ENCODE measurements at regions not wholly inside any gene's neighbourhood (a gene's known extent, or its start where the extent isn't known, plus 50 kb on each side); places are given as distances from the start of the nearest gene placed in this dataset.

DNA sequence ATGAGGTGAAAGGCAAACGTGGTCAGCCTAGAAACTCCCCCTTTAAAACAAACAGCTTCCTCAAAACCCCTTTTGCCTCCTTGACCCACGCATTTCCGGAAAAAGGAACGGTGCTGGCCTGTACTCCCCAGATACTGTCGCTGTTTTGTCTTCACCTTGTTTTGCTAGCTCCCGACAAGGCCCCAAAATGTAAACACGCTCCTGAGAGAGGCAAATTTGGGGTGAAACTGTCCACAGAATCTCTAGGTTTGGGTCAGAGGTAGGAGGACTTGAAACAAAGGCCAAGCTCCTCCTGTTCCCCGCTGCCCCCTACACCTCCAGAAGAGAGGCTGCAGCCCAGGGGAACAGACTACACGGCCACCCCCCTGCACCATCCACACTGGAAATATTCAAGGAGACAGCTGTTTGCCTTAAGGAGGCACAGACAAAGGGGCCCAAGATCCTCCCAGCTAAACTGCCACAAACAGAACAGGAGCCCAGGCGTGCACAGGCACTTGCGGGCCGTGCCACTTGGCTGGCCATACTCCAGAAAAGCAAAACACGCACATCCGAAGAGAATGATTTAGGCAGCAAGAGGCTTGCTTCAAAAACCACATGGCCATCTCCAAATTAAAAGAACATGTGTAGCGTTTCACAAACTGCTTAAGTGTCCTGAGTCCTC is 160.5 kb upstream of the GRK3 start:
- Histone ChIP-seq H3K27ac (ENCODE audit: low read depth, low read length) (peak overlapping the region; percentile 73; the same call in 1 of the 2 replicates), H3K27me3 (ENCODE audit: insufficient read depth, low read length) (no peaks in the 10 kb centered on the region), H3K9ac (ENCODE audit: low read length) (peak overlapping the region; percentile 70), H2AFZ (ENCODE audit: low read depth, low read length, poor library complexity, severe bottlenecking) (no peak overlapping the region), H3K9me3 (ENCODE audit: control insufficient read depth in 1 of 2, insufficient read depth in 1 of 2, low read depth in 1 of 2, low read length in 2 of 2) (no peaks in the 10 kb centered on the region), H3K9me2 (ENCODE audit: insufficient read depth) (no peaks in the 10 kb centered on the region), H3K4me3 (replicated peaks in 1 of 2; ENCODE audit: low read depth in 1 of 2, low read length in 2 of 2) (peak overlapping the region; percentile 64 to 73), H3K36me3 (ENCODE audit: control insufficient read depth in 1 of 2, insufficient read depth in 2 of 2, low read length in 2 of 2) (no peaks in the 10 kb centered on the region), H4K20me1 (ENCODE audit: insufficient read depth) (peaks cover 8% of the 10 kb centered on the region; the same call in 1 of the 2 replicates), H3K4me2 (ENCODE audit: low read length) (peak overlapping the region; percentile 96), H3K4me1 (ENCODE audit: control insufficient read depth in 1 of 2, insufficient read depth in 2 of 2, low read length in 2 of 2) (peaks cover 50 to 59% of the 10 kb centered on the region in 2 experiments), H3K79me2 (ENCODE audit: insufficient read depth, low read length) (peaks cover 52% of the 10 kb centered on the region)
- BruUV-seq (replicated peaks), result TSS peak; percentile 65
- ChIA-PET CTCF (no interaction called here), RAD21 (ENCODE audit: low non-redundant PET in 1 of 2, low total read pairs in 2 of 2, uncharacterized antibody in 2 of 2, unreplicated experiment in 2 of 2) (interaction anchor here in 1 of 2 experiments (0.6 kb wide), 1 partner anchor 216 kb away, joined by 4 read pairs; no protein-coding TSS in a partner anchor), POLR2A (interaction anchor here (0.8 kb wide), 1 partner anchor 9 kb away, joined by 3 read pairs; no protein-coding TSS in a partner anchor)
- DNase-seq (ENCODE audit: low read depth, low spot score), result no peak
- intact Hi-C loops (cut with micrococcal nuclease), result no loop called here
- TF ChIP-seq POLR2A (IDR thresholded peaks at IDR 0.05; ENCODE audit: borderline replicate concordance, extremely low read depth, insufficient read depth, insufficient read length), result no peak
- TF ChIP-seq, protein P1, sequence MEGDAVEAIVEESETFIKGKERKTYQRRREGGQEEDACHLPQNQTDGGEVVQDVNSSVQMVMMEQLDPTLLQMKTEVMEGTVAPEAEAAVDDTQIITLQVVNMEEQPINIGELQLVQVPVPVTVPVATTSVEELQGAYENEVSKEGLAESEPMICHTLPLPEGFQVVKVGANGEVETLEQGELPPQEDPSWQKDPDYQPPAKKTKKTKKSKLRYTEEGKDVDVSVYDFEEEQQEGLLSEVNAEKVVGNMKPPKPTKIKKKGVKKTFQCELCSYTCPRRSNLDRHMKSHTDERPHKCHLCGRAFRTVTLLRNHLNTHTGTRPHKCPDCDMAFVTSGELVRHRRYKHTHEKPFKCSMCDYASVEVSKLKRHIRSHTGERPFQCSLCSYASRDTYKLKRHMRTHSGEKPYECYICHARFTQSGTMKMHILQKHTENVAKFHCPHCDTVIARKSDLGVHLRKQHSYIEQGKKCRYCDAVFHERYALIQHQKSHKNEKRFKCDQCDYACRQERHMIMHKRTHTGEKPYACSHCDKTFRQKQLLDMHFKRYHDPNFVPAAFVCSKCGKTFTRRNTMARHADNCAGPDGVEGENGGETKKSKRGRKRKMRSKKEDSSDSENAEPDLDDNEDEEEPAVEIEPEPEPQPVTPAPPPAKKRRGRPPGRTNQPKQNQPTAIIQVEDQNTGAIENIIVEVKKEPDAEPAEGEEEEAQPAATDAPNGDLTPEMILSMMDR (IDR thresholded peaks at IDR 0.05 in 2 of 3, conservative IDR thresholded peaks at IDR 0.05 in 1 of 3; ENCODE audit: borderline replicate concordance in 1 of 3, insufficient read depth in 1 of 3, low read depth in 2 of 3, low read length in 2 of 3), result 0 out of 6 replicates have a peak, but pooled peaks of 2 of the 3 experiments have one; percentile 13 to 20
- no peak for ATAC-seq

DNA sequence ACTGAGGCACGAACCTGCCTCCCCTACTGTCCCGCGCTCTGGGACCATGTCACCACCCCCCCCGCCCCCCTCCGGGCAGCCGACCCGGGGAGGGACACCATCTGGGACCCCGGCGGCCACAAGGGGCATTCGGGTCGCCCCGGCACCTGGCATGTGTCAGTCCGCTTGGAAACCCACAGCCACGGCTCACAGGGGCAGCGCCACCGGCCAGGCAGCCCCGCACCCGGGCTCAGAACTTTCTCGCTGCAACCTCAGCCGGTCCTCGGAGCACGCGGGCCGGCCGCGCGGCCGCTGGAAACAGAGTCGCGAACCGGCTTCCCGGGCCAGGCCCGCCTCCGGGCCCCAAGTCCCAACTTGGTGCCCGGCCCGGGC is 159.9 kb upstream of the GRK3 start:
- Histone ChIP-seq H3K27ac (ENCODE audit: low read depth, low read length) (peak overlapping the region; percentile 73; the same call in 1 of the 2 replicates), H4K20me1 (ENCODE audit: insufficient read depth) (peaks cover 8% of the 10 kb centered on the region; the same call in 1 of the 2 replicates), H3K4me2 (ENCODE audit: low read length) (peak overlapping the region; percentile 96), H3K79me2 (ENCODE audit: insufficient read depth, low read length) (peaks cover 47% of the 10 kb centered on the region), H3K9ac (ENCODE audit: low read length) (peak overlapping the region; percentile 70), H2AFZ (ENCODE audit: low read depth, low read length, poor library complexity, severe bottlenecking) (no peak overlapping the region), H3K36me3 (ENCODE audit: control insufficient read depth in 1 of 2, insufficient read depth in 2 of 2, low read length in 2 of 2) (no peaks in the 10 kb centered on the region), H3K27me3 (ENCODE audit: insufficient read depth, low read length) (no peaks in the 10 kb centered on the region), H3K4me3 (replicated peaks in 1 of 2; ENCODE audit: low read depth in 1 of 2, low read length in 2 of 2) (peak overlapping the region; percentile 64 to 73), H3K4me1 (ENCODE audit: control insufficient read depth in 1 of 2, insufficient read depth in 2 of 2, low read length in 2 of 2) (peaks cover 45 to 56% of the 10 kb centered on the region in 2 experiments), H3K9me3 (ENCODE audit: control insufficient read depth in 1 of 2, insufficient read depth in 1 of 2, low read depth in 1 of 2, low read length in 2 of 2) (no peaks in the 10 kb centered on the region), H3K9me2 (ENCODE audit: insufficient read depth) (no peaks in the 10 kb centered on the region)
- ATAC-seq, result no peak
- CTCF ChIA-PET, result no interaction called here
- POLR2A ChIA-PET, result no interaction called here
- no TSS peak for BruUV-seq (replicated peaks)
- DNase-seq (ENCODE audit: low read depth, low spot score), result no peak
- RAD21 ChIA-PET (ENCODE audit: low non-redundant PET in 1 of 2, low total read pairs in 2 of 2, uncharacterized antibody in 2 of 2, unreplicated experiment in 2 of 2), result no interaction called here
- intact Hi-C loops (cut with micrococcal nuclease), result no loop called here
- TF ChIP-seq ZBTB33 (IDR thresholded peaks at IDR 0.05; ENCODE audit: extremely low read depth, insufficient replicate concordance, low read length) (no peak), SIN3A (IDR thresholded peaks at IDR 0.05; ENCODE audit: low read depth) (no peak), SRF (IDR thresholded peaks at IDR 0.05; ENCODE audit: low read depth) (no peak), ATF3 (IDR thresholded peaks at IDR 0.05) (no peak), ZFX (IDR thresholded peaks at IDR 0.05) (no peak), ZNF274 (IDR thresholded peaks at IDR 0.05; ENCODE audit: low read depth, low read length) (no peak), EGR1 (IDR thresholded peaks at IDR 0.05; ENCODE audit: low read depth) (no peak), YY1 (IDR thresholded peaks at IDR 0.05; ENCODE audit: extremely low read depth, insufficient replicate concordance, low read depth, low read length) (no peak), POLR2AphosphoS5 (IDR thresholded peaks at IDR 0.05; ENCODE audit: low read depth, low read length) (no peak), CBX3 (IDR thresholded peaks at IDR 0.05; ENCODE audit: low read depth) (no peak)
- TF ChIP-seq, protein P1 (IDR thresholded peaks at IDR 0.05 in 2 of 3, conservative IDR thresholded peaks at IDR 0.05 in 1 of 3; ENCODE audit: borderline replicate concordance in 1 of 3, insufficient read depth in 1 of 3, low read depth in 2 of 3, low read length in 2 of 3), result no peak
